Skin of body (tissue), 1 donor: ENCODE measurements at regions not wholly inside any gene's neighbourhood (a gene's known extent, or its start where the extent isn't known, plus 50 kb on each side); places are given as distances from the start of the nearest gene placed in this dataset.
"Not testable (repeated sequence)": the region's sequence is repeated elsewhere in the genome, so short reads cannot be mapped to it uniquely, and the experiment has no call there.

Experiments
- DNase-seq: peaks from one replicate; lab custom pipeline; 2025; lab: John Stamatoyannopoulos, UW

GRCh38 chr5:43833961-43834360 lies 231.0 kb downstream of the NNT start:
- DNase-seq: no peak

GRCh38 chr5:43824325-43824964 lies 221.5 kb downstream of the NNT start:
- not testable (repeated sequence) for DNase-seq

- not testable (repeated sequence) for DNase-seq
These were observed 215.4 kb downstream of the NNT start for GRCh38 chr5:43818394-43818793.

- DNase-seq: no peak
These were observed 212.5 kb downstream of the NNT start for GRCh38 chr5:43815497-43815896.

GRCh38 chr5:43804723-43805122 lies 201.7 kb downstream of the NNT start:
- DNase-seq: no peak

GRCh38 chr5:43804041-43804440 lies 201.1 kb downstream of the NNT start:
- DNase-seq: no peak

- DNase-seq: no peak
These were observed 199.7 kb downstream of the NNT start for GRCh38 chr5:43802651-43803050.

- DNase-seq: no peak
These were observed 199.1 kb downstream of the NNT start for GRCh38 chr5:43802119-43802518.

- peak; percentile 2 for DNase-seq
These were observed 195.8 kb downstream of the NNT start for GRCh38 chr5:43798740-43799139.

GRCh38 chr5:43791880-43792279 lies 188.9 kb downstream of the NNT start:
- DNase-seq: not testable (repeated sequence)

- no peak for DNase-seq
These were observed 182.2 kb downstream of the NNT start for GRCh38 chr5:43785198-43785597.

GRCh38 chr5:43780586-43780985 lies 177.6 kb downstream of the NNT start:
- no peak for DNase-seq

- DNase-seq: no peak
These were observed 172.0 kb downstream of the NNT start for GRCh38 chr5:43774881-43775399.

- no peak for DNase-seq
These were observed 170.5 kb downstream of the NNT start for GRCh38 chr5:43773478-43773844.

- DNase-seq: no peak
These were observed 169.9 kb downstream of the NNT start for GRCh38 chr5:43772764-43773477.

GRCh38 chr5:43772458-43772763 lies 169.4 kb downstream of the NNT start:
- no peak for DNase-seq

- DNase-seq: no peak
These were observed 168.6 kb downstream of the NNT start for GRCh38 chr5:43771611-43772031.

- peak; percentile 93 for DNase-seq
These were observed 166.8 kb downstream of the NNT start for GRCh38 chr5:43769571-43770355.
